Activated naive CD4-positive, alpha-beta T cell (primary cell): ENCODE measurements at regions not wholly inside any gene's neighbourhood (a gene's known extent, or its start where the extent isn't known, plus 50 kb on each side); places are given as distances from the start of the nearest gene placed in this dataset.
"Not testable (repeated sequence)": the region's sequence is repeated elsewhere in the genome, so short reads cannot be mapped to it uniquely, and the experiment has no call there.

Experiments
- DNase-seq, 4 experiments: peaks; one replicate each; lab custom pipeline; 2025; lab: John Stamatoyannopoulos, UW

- not testable (repeated sequence) for DNase-seq
These were observed 84.4 kb upstream of the ANTXRL start for GRCh38 chr10:46202405-46202804.

- not testable (repeated sequence) for DNase-seq
These were observed 82.2 kb upstream of the ANTXRL start for GRCh38 chr10:46204482-46205102.

GRCh38 chr10:46210427-46210826, 76.4 kb upstream of the ANTXRL start:
- not testable (repeated sequence) for DNase-seq

GRCh38 chr10:46215426-46215825, 71.4 kb upstream of the ANTXRL start:
- no peak for DNase-seq

GRCh38 chr10:46216003-46216634, 70.7 kb upstream of the ANTXRL start:
- DNase-seq, result no peak

GRCh38 chr10:46216836-46217751, 69.7 kb upstream of the ANTXRL start:
- DNase-seq, result no peak

- DNase-seq, result no peak
These were observed 68.9 kb upstream of the ANTXRL start for GRCh38 chr10:46217752-46218453.

- no peak for DNase-seq
These were observed 67.9 kb upstream of the ANTXRL start for GRCh38 chr10:46218921-46219320.

GRCh38 chr10:46219431-46219990, 67.3 kb upstream of the ANTXRL start:
- not testable (repeated sequence) for DNase-seq

- DNase-seq, result no peak
These were observed 66.6 kb upstream of the ANTXRL start for GRCh38 chr10:46220187-46220586.

GRCh38 chr10:46220872-46221538, 65.8 kb upstream of the ANTXRL start:
- no peak for DNase-seq

GRCh38 chr10:46222364-46222935, 64.3 kb upstream of the ANTXRL start:
- DNase-seq, result no peak

GRCh38 chr10:46223064-46223480, 63.7 kb upstream of the ANTXRL start:
- no peak for DNase-seq

GRCh38 chr10:46223626-46224413, 63.0 kb upstream of the ANTXRL start:
- DNase-seq, result no peak

GRCh38 chr10:46224414-46224682, 62.4 kb upstream of the ANTXRL start:
- no peak for DNase-seq

- no peak for DNase-seq
These were observed 61.2 kb upstream of the ANTXRL start for GRCh38 chr10:46225597-46225996.

GRCh38 chr10:46226232-46226631, 60.6 kb upstream of the ANTXRL start:
- DNase-seq, result no peak

GRCh38 chr10:46226900-46227558, 59.8 kb upstream of the ANTXRL start:
- DNase-seq, result no peak

- DNase-seq, result no peak
These were observed 59.2 kb upstream of the ANTXRL start for GRCh38 chr10:46227571-46227935.
